Stimulated activated CD8-positive, alpha-beta memory T cell treated with anti-CD3 and anti-CD28 coated beads, Interleukin-7, amount 100 ng/mL, for 48 hours (primary cell): ENCODE measurements at regions not wholly inside any gene's neighbourhood (a gene's known extent, or its start where the extent isn't known, plus 50 kb on each side); places are given as distances from the start of the nearest gene placed in this dataset.
"Not testable (repeated sequence)": the region's sequence is repeated elsewhere in the genome, so short reads cannot be mapped to it uniquely, and the experiment has no call there.

Experiments
- DNase-seq, 2 donors: peaks; one replicate each; pipeline ENCODE4 v3.0.0-alpha.2; 2020; ENCODE audit warnings: low read depth in 1 of 2; ENCODE audit errors: extremely low read depth in 1 of 2

- DNase-seq = no peak
Measured at GRCh38 chr2:109669731-109670130, 55.6 kb downstream of the SOWAHC start.

GRCh38 chr2:109670556-109671411 is 56.6 kb downstream of the SOWAHC start:
- no peak for DNase-seq

GRCh38 chr2:109674894-109675534 is 60.9 kb downstream of the SOWAHC start:
- no peak for DNase-seq

GRCh38 chr2:109675666-109676345 is 61.6 kb downstream of the SOWAHC start:
- no peak for DNase-seq

GRCh38 chr2:109676346-109676902 is 62.3 kb downstream of the SOWAHC start:
- DNase-seq = no peak

GRCh38 chr2:109677121-109677731 is 63.1 kb downstream of the SOWAHC start:
- not testable (repeated sequence) for DNase-seq

- DNase-seq = no peak
Measured at GRCh38 chr2:109677835-109678580, 63.8 kb downstream of the SOWAHC start.

- not testable (repeated sequence) for DNase-seq
Measured at GRCh38 chr2:109678724-109679201, 64.6 kb downstream of the SOWAHC start.

- DNase-seq = no peak
Measured at GRCh38 chr2:109679225-109679624, 65.1 kb downstream of the SOWAHC start.

- no peak for DNase-seq
Measured at GRCh38 chr2:109679626-109680025, 65.5 kb downstream of the SOWAHC start.

- DNase-seq = no peak
Measured at GRCh38 chr2:109680523-109681297, 66.5 kb downstream of the SOWAHC start.

GRCh38 chr2:109681633-109682380 is 67.6 kb downstream of the SOWAHC start:
- DNase-seq = no peak

- DNase-seq = no peak
Measured at GRCh38 chr2:109683452-109683851, 69.3 kb downstream of the SOWAHC start.

GRCh38 chr2:109685453-109685852 is 71.3 kb downstream of the SOWAHC start:
- DNase-seq = no peak

- no peak for DNase-seq
Measured at GRCh38 chr2:109686921-109687320, 72.8 kb downstream of the SOWAHC start.

GRCh38 chr2:109689182-109689930 is 75.2 kb downstream of the SOWAHC start:
- DNase-seq = no peak

- no peak for DNase-seq
Measured at GRCh38 chr2:109689973-109690372, 75.8 kb downstream of the SOWAHC start.

- DNase-seq = no peak
Measured at GRCh38 chr2:109690457-109690821, 76.3 kb downstream of the SOWAHC start.
